ENCODE measurements at regions not wholly inside any gene's neighbourhood (a gene's known extent, or its start where the extent isn't known, plus 50 kb on each side); places are given as distances from the start of the nearest gene placed in this dataset.
"Not testable (repeated sequence)": the region's sequence is repeated elsewhere in the genome, so short reads cannot be mapped to it uniquely, and the experiment has no call there.

DNA sequence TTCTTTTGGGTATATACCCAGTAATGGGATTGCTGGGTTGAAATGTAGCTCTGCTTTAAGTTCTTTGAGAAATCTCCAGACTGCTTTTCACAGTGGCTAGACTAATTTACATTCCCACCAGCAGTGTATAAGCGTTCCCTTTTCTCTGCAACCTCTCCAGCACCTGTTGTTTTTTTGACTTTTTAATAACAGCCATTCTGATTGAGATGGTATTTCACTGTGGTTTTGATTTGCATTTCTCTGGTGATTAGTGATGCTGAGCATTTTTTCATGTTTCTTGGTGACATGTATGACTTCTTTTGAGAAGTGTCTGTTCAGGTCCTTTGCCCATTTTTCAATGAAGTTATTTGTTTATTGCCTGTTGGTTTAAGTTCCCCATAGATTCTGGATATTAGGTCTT, 87.1 kb upstream of the TSC22D2 start:
- not testable (repeated sequence) for TF ChIP-seq CTCF (optimal IDR thresholded peaks at IDR 0.05 in 1 of 3, IDR thresholded peaks at IDR 0.05 in 1 of 3, conservative IDR thresholded peaks at IDR 0.05 in 1 of 3; ENCODE audit: extremely low read depth in 1 of 3, insufficient read depth in 2 of 3, low read length in 3 of 3); EZH2 (IDR thresholded peaks at IDR 0.05; ENCODE audit: low read length)
